MM.1S (cell line): ENCODE measurements at regions not wholly inside any gene's neighbourhood (a gene's known extent, or its start where the extent isn't known, plus 50 kb on each side); places are given as distances from the start of the nearest gene placed in this dataset.

Experiments used
- DNase-seq: peaks from one replicate; pipeline ENCODE4 v3.0.0-alpha.2; 2015
- H2AFZ ChIP-seq: fragments of 300-600 bp; sonication (generic); 2 replicates; pipeline ENCODE4 v1.6.0; 2016; ENCODE audit warnings: antibody characterized with exemption, low read length
- H3F3A ChIP-seq: fragments of 300-600 bp; sonication (generic); 2 replicates; pipeline ENCODE4 v1.6.1; 2016; ENCODE audit warnings: mild to moderate bottlenecking, antibody characterized with exemption, low read length, moderate library complexity, mixed read lengths; ENCODE audit not compliant: insufficient read depth
- H3K27ac ChIP-seq: fragments of 300-600 bp; sonication (generic); 2 replicates; pipeline ENCODE4 v1.5.1; 2016; ENCODE audit warnings: mild to moderate bottlenecking, low read length
- H3K27me3 ChIP-seq: fragments of 300-600 bp; sonication (generic); replicated peaks from 2 replicates; pipeline ENCODE4 v1.6.0; 2016; ENCODE audit warnings: low read length; ENCODE audit not compliant: insufficient read depth
- H3K36me3 ChIP-seq: fragments of 300-600 bp; sonication (generic); replicated peaks from 2 replicates; pipeline ENCODE4 v1.6.1; 2016; ENCODE audit warnings: mild to moderate bottlenecking, low read length, mixed read lengths; ENCODE audit not compliant: insufficient read depth
- H3K4me1 ChIP-seq: fragments of 300-600 bp; sonication (generic); 2 replicates; pipeline ENCODE4 v1.6.1; 2016; ENCODE audit warnings: low read length, mixed read lengths
- H3K4me2 ChIP-seq: fragments of 300-600 bp; sonication (generic); 2 replicates; pipeline ENCODE4 v1.6.0; 2016; ENCODE audit warnings: low read depth, low read length
- H3K4me3 ChIP-seq: fragments of 300-600 bp; sonication (generic); 2 replicates; pipeline ENCODE4 v1.5.1; 2016; ENCODE audit warnings: low read length, mixed read lengths
- H3K79me2 ChIP-seq: fragments of 300-600 bp; sonication (generic); 2 replicates; pipeline ENCODE4 v1.6.1; 2016; ENCODE audit warnings: mixed run types, low read length, mixed read lengths
- H3K9ac ChIP-seq: fragments of 300-600 bp; sonication (generic); 2 replicates; pipeline ENCODE4 v1.6.1; 2016; ENCODE audit warnings: low read length, mixed read lengths
- H3K9me2 ChIP-seq: fragments of 300-600 bp; sonication (generic); replicated peaks from 2 replicates; pipeline ENCODE4 v1.6.1; 2016; ENCODE audit warnings: mild to moderate bottlenecking, low read length, mixed read lengths; ENCODE audit not compliant: insufficient read depth
- H3K9me3 ChIP-seq: fragments of 300-600 bp; sonication (generic); replicated peaks from 2 replicates; pipeline ENCODE4 v1.6.1; 2016; ENCODE audit warnings: mild to moderate bottlenecking, low read length, mixed read lengths; ENCODE audit not compliant: insufficient read depth
- H4K20me1 ChIP-seq: fragments of 300-600 bp; sonication (generic); 2 replicates; pipeline ENCODE4 v1.6.1; 2016; ENCODE audit warnings: mild to moderate bottlenecking, low read length, moderate library complexity, mixed read lengths; ENCODE audit not compliant: insufficient read depth
- EZH2 ChIP-seq: fragments of 300-600 bp; sonication (generic); optimal IDR thresholded peaks from 2 replicates; pipeline ENCODE3; 2017; ENCODE audit warnings: low read depth, mild to moderate bottlenecking, antibody characterized with exemption, low read length, mixed read lengths
- EZH2phosphoT487 ChIP-seq: fragments of 300-600 bp; sonication (generic); IDR thresholded peaks from 2 replicates; pipeline ENCODE4 v1.6.1; 2018; ENCODE audit warnings: antibody characterized with exemption, low read length
- TF ChIP-seq, protein P1 (sequence below): fragments of 300-600 bp; sonication (generic); IDR thresholded peaks from 2 replicates; pipeline ENCODE4 v1.5.1; 2016; ENCODE audit warnings: antibody characterized with exemption, low read length, mixed read lengths

DNA sequence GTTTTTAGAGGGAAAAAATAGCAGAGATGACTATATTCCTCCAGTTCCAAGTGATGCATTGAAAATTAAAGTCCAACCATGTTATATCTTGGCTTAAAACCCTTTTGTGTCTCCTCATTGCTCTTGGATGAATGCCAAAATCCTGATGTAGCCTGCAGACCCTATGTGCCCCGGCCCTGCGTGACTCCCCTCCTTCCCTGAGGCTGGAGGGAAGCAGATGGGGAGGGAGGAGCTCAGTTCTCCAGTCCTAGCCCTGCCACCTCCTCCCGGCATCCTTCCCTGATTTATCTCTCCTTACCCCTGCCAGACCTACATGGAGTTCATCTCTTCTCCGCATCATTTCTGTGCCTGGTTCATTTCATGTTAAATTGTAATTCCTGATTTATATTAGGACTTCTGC lies 397.4 kb downstream of the PTPRU start:
- H3K79me2 ChIP-seq = no peaks in the 10 kb centered on the region
- H4K20me1 ChIP-seq = no peaks in the 10 kb centered on the region
- H3K27me3 ChIP-seq = peaks cover 68% of the 10 kb centered on the region
- H2AFZ ChIP-seq = no peak overlapping the region
- no peaks in the 10 kb centered on the region for H3K4me1 ChIP-seq
- H3K4me2 ChIP-seq = no peak overlapping the region
- DNase-seq = no peak
- TF ChIP-seq, protein P1, sequence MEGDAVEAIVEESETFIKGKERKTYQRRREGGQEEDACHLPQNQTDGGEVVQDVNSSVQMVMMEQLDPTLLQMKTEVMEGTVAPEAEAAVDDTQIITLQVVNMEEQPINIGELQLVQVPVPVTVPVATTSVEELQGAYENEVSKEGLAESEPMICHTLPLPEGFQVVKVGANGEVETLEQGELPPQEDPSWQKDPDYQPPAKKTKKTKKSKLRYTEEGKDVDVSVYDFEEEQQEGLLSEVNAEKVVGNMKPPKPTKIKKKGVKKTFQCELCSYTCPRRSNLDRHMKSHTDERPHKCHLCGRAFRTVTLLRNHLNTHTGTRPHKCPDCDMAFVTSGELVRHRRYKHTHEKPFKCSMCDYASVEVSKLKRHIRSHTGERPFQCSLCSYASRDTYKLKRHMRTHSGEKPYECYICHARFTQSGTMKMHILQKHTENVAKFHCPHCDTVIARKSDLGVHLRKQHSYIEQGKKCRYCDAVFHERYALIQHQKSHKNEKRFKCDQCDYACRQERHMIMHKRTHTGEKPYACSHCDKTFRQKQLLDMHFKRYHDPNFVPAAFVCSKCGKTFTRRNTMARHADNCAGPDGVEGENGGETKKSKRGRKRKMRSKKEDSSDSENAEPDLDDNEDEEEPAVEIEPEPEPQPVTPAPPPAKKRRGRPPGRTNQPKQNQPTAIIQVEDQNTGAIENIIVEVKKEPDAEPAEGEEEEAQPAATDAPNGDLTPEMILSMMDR = no peak
- TF ChIP-seq EZH2 (no peak), EZH2phosphoT487 (no peak)
- H3K9me3 ChIP-seq = no peaks in the 10 kb centered on the region
- H3F3A ChIP-seq = no peaks in the 10 kb centered on the region
- H3K9ac ChIP-seq = no peak overlapping the region
- no peak overlapping the region for H3K4me3 ChIP-seq
- H3K27ac ChIP-seq = no peak overlapping the region
- no peaks in the 10 kb centered on the region for H3K36me3 ChIP-seq
- no peaks in the 10 kb centered on the region for H3K9me2 ChIP-seq

DNA sequence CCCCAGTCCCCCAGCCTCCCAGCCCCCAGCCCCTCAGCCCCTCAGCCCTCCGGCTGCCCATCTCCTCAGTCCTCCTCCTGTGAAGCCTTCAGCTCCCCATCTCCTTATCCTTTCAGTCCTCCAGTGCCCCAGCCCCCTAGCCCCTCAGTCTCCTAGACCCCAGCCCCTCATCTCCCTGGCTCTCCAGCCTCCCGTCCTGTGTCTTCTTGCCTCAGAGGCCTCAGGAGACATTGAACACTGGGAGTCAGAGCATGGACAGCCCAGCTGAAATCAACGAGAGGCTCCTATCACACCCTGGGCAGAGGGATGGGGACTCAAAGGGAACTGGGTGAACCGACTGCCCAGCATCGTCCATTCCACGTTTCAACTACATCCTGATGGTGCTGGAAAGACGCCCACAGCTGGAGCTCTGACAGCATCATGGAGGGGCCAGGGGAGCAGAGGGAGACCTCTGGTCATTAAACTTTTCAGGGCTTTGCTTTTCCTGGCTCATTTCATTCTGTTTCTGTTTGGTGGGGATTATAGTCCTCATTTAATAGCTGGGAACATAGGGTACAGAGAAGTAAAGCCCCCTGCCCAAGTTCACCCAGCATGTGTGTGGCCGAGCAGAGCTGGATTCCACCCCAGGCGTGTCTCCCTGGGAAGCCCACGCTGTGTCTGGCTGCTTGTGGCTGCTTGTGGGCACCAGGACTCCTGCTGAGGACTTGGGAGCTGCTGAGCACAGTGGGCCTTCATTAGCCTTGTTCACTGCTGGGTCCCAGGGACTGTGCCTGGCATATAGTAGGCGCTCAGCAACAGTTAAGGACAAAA lies 396.7 kb downstream of the PTPRU start:
- no peaks in the 10 kb centered on the region for H3K9me2 ChIP-seq
- no peaks in the 10 kb centered on the region for H3K4me1 ChIP-seq
- no peak overlapping the region for H3K4me2 ChIP-seq
- no peaks in the 10 kb centered on the region for H3K36me3 ChIP-seq
- TF ChIP-seq, protein P1 = no peak
- TF ChIP-seq EZH2phosphoT487 (no peak), EZH2 (no peak)
- no peaks in the 10 kb centered on the region for H3K9me3 ChIP-seq
- no peak overlapping the region for H3K27ac ChIP-seq
- H3F3A ChIP-seq = no peaks in the 10 kb centered on the region
- H3K9ac ChIP-seq = no peak overlapping the region
- H3K27me3 ChIP-seq = peaks cover 63% of the 10 kb centered on the region
- DNase-seq = no peak
- H4K20me1 ChIP-seq = no peaks in the 10 kb centered on the region
- H3K79me2 ChIP-seq = no peaks in the 10 kb centered on the region
- no peak overlapping the region for H2AFZ ChIP-seq
- H3K4me3 ChIP-seq = no peak overlapping the region

DNA sequence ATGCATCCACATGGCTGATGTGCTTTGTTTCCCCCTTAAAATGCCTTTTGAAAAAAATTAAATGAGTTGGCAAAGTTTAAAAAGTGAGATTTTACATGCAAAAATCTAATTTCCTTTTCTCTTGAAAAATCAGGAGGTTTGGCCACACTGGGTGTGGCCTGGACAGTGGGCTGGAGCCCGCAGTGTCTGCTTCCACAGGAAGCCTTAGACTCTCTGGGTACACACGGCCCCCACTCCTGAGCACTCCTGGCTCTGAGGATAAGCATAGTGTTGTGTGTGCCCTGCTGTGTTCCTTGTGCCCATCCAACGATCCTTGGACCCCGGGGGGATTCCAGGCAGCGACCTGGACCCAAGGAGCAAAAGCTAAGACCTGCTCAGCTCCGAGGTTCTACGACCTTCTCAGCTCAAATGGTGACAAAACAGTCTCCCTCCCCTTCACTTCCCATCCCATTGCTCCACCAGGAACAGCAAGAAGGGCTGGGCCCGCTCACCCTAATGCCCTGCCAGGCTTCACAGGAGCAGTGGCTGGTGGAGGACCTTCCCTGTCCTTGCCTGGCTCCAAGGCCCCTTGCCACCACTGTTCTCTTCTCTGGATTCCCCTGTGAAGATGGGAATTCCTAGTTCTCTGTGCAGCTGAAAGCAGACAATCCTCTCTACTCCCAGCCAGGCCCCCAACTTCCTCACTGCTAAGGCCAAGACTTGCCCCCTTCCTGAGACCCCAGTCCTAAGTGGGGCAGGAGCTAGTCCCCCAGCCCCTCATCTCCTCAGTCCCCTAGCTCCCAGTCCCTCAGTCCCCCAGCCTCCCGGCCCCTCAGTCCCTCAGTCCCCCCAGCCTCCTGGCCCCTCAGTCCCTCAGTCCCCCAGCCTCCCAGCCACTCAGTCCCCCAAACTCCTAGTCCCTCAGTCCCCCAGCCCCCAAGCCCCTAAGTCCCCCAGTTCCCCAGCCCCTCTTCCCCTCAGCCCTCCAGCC lies 395.8 kb downstream of the PTPRU start:
- no peaks in the 10 kb centered on the region for H3K9me2 ChIP-seq
- no peaks in the 10 kb centered on the region for H3K36me3 ChIP-seq
- H3K9me3 ChIP-seq = no peaks in the 10 kb centered on the region
- H3K27ac ChIP-seq = no peak overlapping the region
- TF ChIP-seq EZH2 (no peak), EZH2phosphoT487 (no peak)
- TF ChIP-seq, protein P1 = no peak
- H2AFZ ChIP-seq = no peak overlapping the region
- H3K4me3 ChIP-seq = no peak overlapping the region
- peaks cover 64% of the 10 kb centered on the region for H3K27me3 ChIP-seq
- no peak overlapping the region for H3K4me2 ChIP-seq
- no peaks in the 10 kb centered on the region for H3K4me1 ChIP-seq
- H4K20me1 ChIP-seq = no peaks in the 10 kb centered on the region
- no peaks in the 10 kb centered on the region for H3F3A ChIP-seq
- no peak for DNase-seq
- no peak overlapping the region for H3K9ac ChIP-seq
- no peaks in the 10 kb centered on the region for H3K79me2 ChIP-seq
